Keratinocyte (primary cell): ENCODE measurements at regions not wholly inside any gene's neighbourhood (a gene's known extent, or its start where the extent isn't known, plus 50 kb on each side); places are given as distances from the start of the nearest gene placed in this dataset.

Experiments used
- DNase-seq: peaks from one replicate; pipeline ENCODE4 v3.0.0-alpha.2; 2011; ENCODE audit warnings: low read depth, missing footprints, low spot score
- FAIRE-seq: peaks from 2 replicates; lab custom pipeline; 2011; peaks lifted over from hg19 to GRCh38; lab: Jason Lieb, UNC
- H2AFZ ChIP-seq: 2 replicates; pipeline ENCODE4 v1.6.0; 2012; ENCODE audit warnings: low read length, control low read depth, inconsistent platforms; ENCODE audit not compliant: control insufficient read depth
- H3K27ac ChIP-seq: 2 replicates; pipeline ENCODE4 v1.5.1; 2011; ENCODE audit warnings: low read length; ENCODE audit not compliant: control insufficient read depth, insufficient read depth
- H3K27me3 ChIP-seq: 3 replicates; pipeline ENCODE4 v1.6.0; 2011; ENCODE audit warnings: low read length; ENCODE audit not compliant: control insufficient read depth, insufficient read depth; ENCODE audit errors: extremely low read depth
- H3K36me3 ChIP-seq, 2 experiments: 2 replicates in 1 of 2; 3 replicates in 1 of 2; pipeline ENCODE4 v1.5.1; 2011; ENCODE audit warnings: low read length in 2 of 2, mild to moderate bottlenecking in 1 of 2; ENCODE audit not compliant: control insufficient read depth in 2 of 2, insufficient read depth in 2 of 2; ENCODE audit errors: extremely low read depth in 1 of 2
- H3K4me1 ChIP-seq: 3 replicates; pipeline ENCODE4 v1.5.1; 2011; ENCODE audit warnings: low read length; ENCODE audit not compliant: control insufficient read depth, insufficient read depth; ENCODE audit errors: extremely low read depth
- H3K4me2 ChIP-seq: 3 replicates; pipeline ENCODE4 v1.6.0; 2011; ENCODE audit warnings: low read depth, low read length; ENCODE audit not compliant: control insufficient read depth, insufficient read depth; ENCODE audit errors: extremely low read depth
- H3K4me3 ChIP-seq, 3 experiments: fragments of 200-600 bp in 1 of 3; sonication (generic) in 1 of 3; 2 replicates in 2 of 3; 3 replicates in 1 of 3; pipeline ENCODE4 v1.5.1; 2011 to 2016; ENCODE audit warnings: low read length in 3 of 3, mild to moderate bottlenecking in 3 of 3, control low read depth in 2 of 3, inconsistent platforms in 1 of 3, low read depth in 1 of 3, mixed read lengths in 1 of 3, mixed run types in 1 of 3, moderate library complexity in 1 of 3; ENCODE audit not compliant: control insufficient read depth in 2 of 3, insufficient read depth in 2 of 3; ENCODE audit errors: extremely low read depth in 1 of 3
- H3K79me2 ChIP-seq: 2 replicates; pipeline ENCODE4 v1.6.0; 2012; ENCODE audit warnings: low read length; ENCODE audit not compliant: control insufficient read depth, insufficient read depth
- H3K9ac ChIP-seq: 3 replicates; pipeline ENCODE4 v1.6.0; 2011; ENCODE audit warnings: low read length; ENCODE audit not compliant: control insufficient read depth, insufficient read depth; ENCODE audit errors: extremely low read depth
- H3K9me1 ChIP-seq: 3 replicates; pipeline ENCODE4 v1.6.0; 2011; ENCODE audit warnings: low read length; ENCODE audit not compliant: control insufficient read depth, insufficient read depth; ENCODE audit errors: extremely low read depth
- H3K9me3 ChIP-seq: 2 replicates; pipeline ENCODE4 v1.5.1; 2012; ENCODE audit warnings: low read depth, low read length; ENCODE audit not compliant: control insufficient read depth
- H4K20me1 ChIP-seq: 3 replicates; pipeline ENCODE4 v1.6.0; 2011; ENCODE audit warnings: low read length; ENCODE audit not compliant: control insufficient read depth, insufficient read depth; ENCODE audit errors: extremely low read depth
- EZH2 ChIP-seq: IDR thresholded peaks from one replicate; pipeline ENCODE4 v1.6.1; 2012; ENCODE audit warnings: inconsistent platforms, mild to moderate bottlenecking, low read length, moderate library complexity
- dilution Hi-C: fragments of 300-500 bp; cut with MboI; formaldehyde crosslinking; loops from one replicate; pipeline ENCODE4 v1.7.0; 2020; ENCODE audit warnings: low sequenced_read_pairs; ENCODE audit not compliant: extremely low pct_ligation_motif_present
- TF ChIP-seq, protein P1 (sequence below), 3 experiments: IDR thresholded peaks in 1 of 3; conservative IDR thresholded peaks in 1 of 3; optimal IDR thresholded peaks in 1 of 3; 2 replicates in 2 of 3; 3 replicates in 1 of 3; pipeline versions ENCODE3 to v1.5.1; 2011; ENCODE audit warnings: low read length in 3 of 3, mild to moderate bottlenecking in 3 of 3, moderate library complexity in 2 of 3, control low read depth in 1 of 3, inconsistent platforms in 1 of 3; ENCODE audit not compliant: insufficient read depth in 2 of 3; ENCODE audit errors: extremely low read depth in 1 of 3

DNA sequence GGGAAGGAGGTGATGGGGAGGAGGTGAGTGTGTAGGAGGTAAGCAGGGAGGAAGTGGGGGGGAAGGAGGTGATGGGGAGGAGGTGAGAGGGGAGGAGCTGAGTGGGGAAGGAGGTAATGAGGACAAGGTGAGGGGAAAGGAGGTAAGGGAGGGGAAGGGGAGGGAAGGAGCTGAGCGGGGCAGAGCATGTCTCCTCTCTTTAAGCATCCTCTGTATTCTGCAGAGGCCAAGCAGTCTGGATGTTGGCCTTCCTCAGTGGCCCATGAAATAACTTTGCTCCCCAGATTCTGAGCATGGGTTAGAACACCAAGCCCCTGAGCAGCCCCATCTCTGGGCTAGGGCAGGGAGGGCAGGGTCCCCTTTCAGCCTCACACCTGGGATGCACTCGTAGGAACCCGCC, 84.6 kb downstream of the EDN3 start:
- H3K4me2 ChIP-seq = no peak overlapping the region
- no peaks in the 10 kb centered on the region for H3K9me1 ChIP-seq
- dilution Hi-C loops = no loop called here
- TF ChIP-seq, protein P1, sequence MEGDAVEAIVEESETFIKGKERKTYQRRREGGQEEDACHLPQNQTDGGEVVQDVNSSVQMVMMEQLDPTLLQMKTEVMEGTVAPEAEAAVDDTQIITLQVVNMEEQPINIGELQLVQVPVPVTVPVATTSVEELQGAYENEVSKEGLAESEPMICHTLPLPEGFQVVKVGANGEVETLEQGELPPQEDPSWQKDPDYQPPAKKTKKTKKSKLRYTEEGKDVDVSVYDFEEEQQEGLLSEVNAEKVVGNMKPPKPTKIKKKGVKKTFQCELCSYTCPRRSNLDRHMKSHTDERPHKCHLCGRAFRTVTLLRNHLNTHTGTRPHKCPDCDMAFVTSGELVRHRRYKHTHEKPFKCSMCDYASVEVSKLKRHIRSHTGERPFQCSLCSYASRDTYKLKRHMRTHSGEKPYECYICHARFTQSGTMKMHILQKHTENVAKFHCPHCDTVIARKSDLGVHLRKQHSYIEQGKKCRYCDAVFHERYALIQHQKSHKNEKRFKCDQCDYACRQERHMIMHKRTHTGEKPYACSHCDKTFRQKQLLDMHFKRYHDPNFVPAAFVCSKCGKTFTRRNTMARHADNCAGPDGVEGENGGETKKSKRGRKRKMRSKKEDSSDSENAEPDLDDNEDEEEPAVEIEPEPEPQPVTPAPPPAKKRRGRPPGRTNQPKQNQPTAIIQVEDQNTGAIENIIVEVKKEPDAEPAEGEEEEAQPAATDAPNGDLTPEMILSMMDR (optimal IDR thresholded peaks at IDR 0.05 in 1 of 3, IDR thresholded peaks at IDR 0.05 in 1 of 3, conservative IDR thresholded peaks at IDR 0.05 in 1 of 3; ENCODE audit: extremely low read depth in 1 of 3, insufficient read depth in 2 of 3, low read length in 3 of 3) = no peak
- TF ChIP-seq EZH2 = no peak
- H3K4me3 ChIP-seq = no peak overlapping the region
- H3K4me1 ChIP-seq = no peaks in the 10 kb centered on the region
- H3K27me3 ChIP-seq = peaks cover 25% of the 10 kb centered on the region
- FAIRE-seq = no peak
- H3K27ac ChIP-seq = no peak overlapping the region
- no peaks in the 10 kb centered on the region for H3K79me2 ChIP-seq
- DNase-seq = no peak
- no peak overlapping the region for H2AFZ ChIP-seq
- no peak overlapping the region for H3K9ac ChIP-seq
- no peaks in the 10 kb centered on the region for H4K20me1 ChIP-seq
- H3K9me3 ChIP-seq = no peaks in the 10 kb centered on the region
- H3K36me3 ChIP-seq = no peaks in the 10 kb centered on the region

DNA sequence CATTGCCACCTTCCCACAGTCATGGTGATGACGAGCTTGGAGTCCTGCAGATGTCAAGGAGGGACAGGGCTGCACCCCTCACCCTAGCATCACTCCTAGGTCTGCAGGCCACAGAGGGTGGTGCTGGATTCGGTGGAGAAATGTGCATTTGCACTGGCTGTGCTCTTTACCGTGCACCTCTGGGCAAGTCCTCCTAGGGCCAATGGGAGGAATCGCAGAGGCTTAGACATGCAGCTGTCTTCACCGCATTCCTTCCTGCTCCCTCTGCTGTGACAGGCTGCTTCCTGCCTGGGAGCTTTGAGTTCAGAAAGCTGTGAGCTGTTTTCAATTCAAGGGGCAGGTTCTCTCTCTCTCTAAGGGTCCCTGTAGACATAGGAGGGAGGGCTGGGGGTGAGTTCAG, 85.1 kb downstream of the EDN3 start:
- Histone ChIP-seq H2AFZ (no peak overlapping the region), H3K9me1 (no peaks in the 10 kb centered on the region), H3K4me3 (no peak overlapping the region), H3K9me3 (no peaks in the 10 kb centered on the region), H3K4me2 (no peak overlapping the region), H3K27me3 (peaks cover 22% of the 10 kb centered on the region), H3K27ac (no peak overlapping the region), H3K79me2 (no peaks in the 10 kb centered on the region), H3K4me1 (no peaks in the 10 kb centered on the region), H3K9ac (no peak overlapping the region), H3K36me3 (no peaks in the 10 kb centered on the region), H4K20me1 (no peaks in the 10 kb centered on the region)
- no peak for DNase-seq
- TF ChIP-seq, protein P1 (optimal IDR thresholded peaks at IDR 0.05 in 1 of 3, IDR thresholded peaks at IDR 0.05 in 1 of 3, conservative IDR thresholded peaks at IDR 0.05 in 1 of 3; ENCODE audit: extremely low read depth in 1 of 3, insufficient read depth in 2 of 3, low read length in 3 of 3) = no peak
- no peak for TF ChIP-seq EZH2
- FAIRE-seq = no peak
- dilution Hi-C loops = no loop called here
